ENCODE measurements at regions not wholly inside any gene's neighbourhood (a gene's known extent, or its start where the extent isn't known, plus 50 kb on each side); places are given as distances from the start of the nearest gene placed in this dataset.

DNA sequence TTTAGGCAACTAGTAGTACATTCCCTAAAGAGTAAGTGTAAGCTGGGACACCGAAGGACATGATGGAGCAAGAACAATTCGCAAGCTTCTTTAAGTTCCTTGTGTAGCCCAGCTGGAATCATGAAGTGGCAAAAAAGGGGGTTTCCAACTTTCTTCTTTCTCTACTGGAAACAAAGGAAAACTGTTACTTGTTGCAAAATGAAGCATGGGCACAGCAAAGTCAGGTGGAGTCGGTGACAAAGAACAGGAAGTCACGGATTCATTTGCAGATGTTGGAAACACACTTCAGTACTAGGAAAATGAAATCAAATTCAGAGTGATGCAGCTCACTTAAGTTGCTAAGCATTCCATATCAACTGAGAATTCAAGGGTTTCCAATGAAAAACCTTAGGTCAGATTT is 706.9 kb upstream of the STXBP6 start:
- intact Hi-C loops (cut with micrococcal nuclease) = no loop called here
- DNase-seq (ENCODE audit: low spot score) = no peak
- Mint-ChIP-seq H3K36me3 (ENCODE audit: low read depth) (no peaks in the 10 kb centered on the region), H3K27me3 (ENCODE audit: insufficient read depth) (no peaks in the 10 kb centered on the region), H3K27ac (no peak overlapping the region), H3K4me1 (ENCODE audit: low read depth) (no peaks in the 10 kb centered on the region), H3K9me3 (peaks cover 20% of the 10 kb centered on the region), H3K4me3 (no peak overlapping the region)

DNA sequence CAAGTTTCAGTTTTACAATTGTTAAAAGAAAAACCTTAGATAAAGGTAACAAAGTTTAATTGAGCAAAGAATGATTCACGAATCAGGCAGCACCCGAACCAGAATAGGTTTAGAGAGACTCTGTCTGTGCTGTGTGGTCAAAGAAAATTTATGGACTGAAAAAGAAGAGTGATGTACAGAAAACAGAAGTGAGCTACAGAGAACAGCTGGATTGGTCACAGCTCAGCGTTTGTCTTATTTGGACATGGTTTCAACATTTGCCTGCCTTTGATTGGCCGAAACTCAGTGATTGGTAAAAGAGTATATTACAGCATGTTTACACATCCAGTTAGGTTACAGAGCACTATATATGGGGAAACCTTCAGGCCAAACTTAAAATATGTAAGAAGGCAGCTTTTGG is 703.2 kb upstream of the STXBP6 start:
- Mint-ChIP-seq H3K27me3 (ENCODE audit: insufficient read depth) (no peaks in the 10 kb centered on the region), H3K9me3 (peaks cover 8% of the 10 kb centered on the region), H3K4me1 (ENCODE audit: low read depth) (no peaks in the 10 kb centered on the region), H3K36me3 (ENCODE audit: low read depth) (no peaks in the 10 kb centered on the region), H3K4me3 (no peak overlapping the region), H3K27ac (no peak overlapping the region)
- intact Hi-C loops (cut with micrococcal nuclease) = no loop called here
- no peak for DNase-seq (ENCODE audit: low spot score)

DNA sequence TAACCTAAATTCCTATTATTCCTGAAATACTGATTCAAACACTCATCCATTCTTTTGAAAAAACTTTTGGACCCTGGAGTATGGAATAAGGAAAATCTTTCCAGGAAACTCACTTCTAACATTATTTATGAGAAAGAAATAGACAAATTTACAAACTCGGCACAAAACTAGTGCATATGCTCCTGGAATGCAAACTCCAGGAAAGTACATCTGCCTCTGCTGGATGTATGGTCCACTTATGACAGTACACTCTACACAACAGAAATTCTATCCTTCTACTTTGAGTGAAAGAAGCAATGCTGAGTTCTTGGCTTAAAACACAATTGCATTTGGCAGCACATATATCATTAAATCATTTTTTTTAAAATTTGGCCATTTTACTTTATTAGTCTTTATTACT is 700.5 kb upstream of the STXBP6 start:
- DNase-seq (ENCODE audit: low spot score) = no peak
- intact Hi-C loops (cut with micrococcal nuclease) = no loop called here
- Mint-ChIP-seq H3K27me3 (ENCODE audit: insufficient read depth) (no peaks in the 10 kb centered on the region), H3K4me1 (ENCODE audit: low read depth) (no peaks in the 10 kb centered on the region), H3K36me3 (ENCODE audit: low read depth) (no peaks in the 10 kb centered on the region), H3K27ac (no peak overlapping the region), H3K4me3 (no peak overlapping the region), H3K9me3 (peaks cover 13% of the 10 kb centered on the region)

Measured in activated T-helper 1 cell treated with anti-CD3 and anti-CD28 coated beads, Interleukin-12 subunit alpha, Interleukin-12 subunit beta, Interleukin-2, Interleukin-4 antibody, amounts not matched to agents 30 ng/mL and 10 ng/mL and 1 ng/mL, durations not matched to agents 14 hours and 24 hours and 36 hours (primary cell).